IMR-90 (cell line): ENCODE measurements at regions not wholly inside any gene's neighbourhood (a gene's known extent, or its start where the extent isn't known, plus 50 kb on each side); places are given as distances from the start of the nearest gene placed in this dataset.

Experiments used
- ATAC-seq: fragments of 200-7000 bp; cut with Tn5 transposase; 2 replicates; pipeline ENCODE4 v1.9.1; 2020; ENCODE audit warnings: low read depth, mild to moderate bottlenecking, moderate library complexity
- BruUV-seq: library from RNA; stranded (reverse); fragments of 400-500 nt; replicated peaks from 2 replicates; lab custom pipeline; 2021; lab: Mats Ljungman, UMichigan
- CTCF ChIA-PET: fragments of 300-600 bp; formaldehyde crosslinking; extraction: SDS; loops from one replicate; lab custom pipeline; 2021; ENCODE audit warnings: antibody characterized with exemption; lab: Yijun Ruan, JAX
- POLR2A ChIA-PET: fragments of 300-600 bp; sonication (Branson Sonifier 250); formaldehyde crosslinking; loops from one replicate; lab custom pipeline; 2022; ENCODE audit warnings: antibody characterized with exemption; ENCODE audit not compliant: unreplicated experiment; lab: Charles Lee
- DNase-seq: peaks from one replicate; pipeline ENCODE4 v3.0.0; 2013
- H2AFZ ChIP-seq: replicated peaks from 2 replicates; pipeline ENCODE3; 2013; ENCODE audit warnings: low read length, mild to moderate bottlenecking; ENCODE audit not compliant: poor library complexity
- H2AK5ac ChIP-seq: 2 replicates; pipeline ENCODE4 v1.6.1; 2013; ENCODE audit warnings: low read depth, low read length, inconsistent platforms
- H2AK9ac ChIP-seq: replicated peaks from 2 replicates; pipeline ENCODE3; 2013; ENCODE audit warnings: mild to moderate bottlenecking, low read depth, low read length, moderate library complexity; ENCODE audit not compliant: poor library complexity
- H2BK120ac ChIP-seq: 2 replicates; pipeline ENCODE4 v1.6.1; 2013; ENCODE audit warnings: low read depth, low read length, inconsistent platforms
- H2BK15ac ChIP-seq: 3 replicates; pipeline ENCODE4 v1.6.1; 2013; ENCODE audit warnings: low read depth, low read length, inconsistent platforms
- H2BK20ac ChIP-seq: 2 replicates; pipeline ENCODE4 v1.6.1; 2013; ENCODE audit warnings: low read depth, mild to moderate bottlenecking, inconsistent platforms, low read length, moderate library complexity
- H2BK5ac ChIP-seq: 2 replicates; pipeline ENCODE4 v1.6.1; 2013; ENCODE audit warnings: mild to moderate bottlenecking, low read depth, low read length, inconsistent platforms; ENCODE audit not compliant: poor library complexity, severe bottlenecking
- H3K14ac ChIP-seq: replicated peaks from 2 replicates; pipeline ENCODE4 v1.6.1; 2013; ENCODE audit warnings: low read depth, low read length, inconsistent platforms
- H3K18ac ChIP-seq: 2 replicates; pipeline ENCODE4 v1.6.1; 2013; ENCODE audit warnings: low read depth, low read length, control low read depth
- H3K23ac ChIP-seq: 2 replicates; pipeline ENCODE4 v1.6.1; 2013; ENCODE audit warnings: low read depth, low read length, inconsistent platforms
- H3K27ac ChIP-seq: 2 replicates; pipeline ENCODE4 v1.5.1; 2013; ENCODE audit warnings: mild to moderate bottlenecking, control low read depth, low read length; ENCODE audit not compliant: insufficient read depth
- H3K27me3 ChIP-seq: 2 replicates; pipeline ENCODE4 v1.6.1; 2013; ENCODE audit warnings: low read length; ENCODE audit not compliant: control insufficient read depth, insufficient read depth
- H3K36me3 ChIP-seq: 2 replicates; pipeline ENCODE4 v1.6.1; 2013; ENCODE audit warnings: low read length, mixed read lengths; ENCODE audit not compliant: control insufficient read depth, insufficient read depth
- H3K4ac ChIP-seq: 2 replicates; pipeline ENCODE4 v1.6.1; 2013; ENCODE audit warnings: low read depth, low read length, inconsistent platforms
- H3K4me1 ChIP-seq: 2 replicates; pipeline ENCODE4 v1.6.1; 2013; ENCODE audit warnings: low read length, mixed read lengths; ENCODE audit not compliant: control insufficient read depth, insufficient read depth
- H3K4me2 ChIP-seq: 2 replicates; pipeline ENCODE4 v1.6.1; 2013; ENCODE audit warnings: low read depth, mild to moderate bottlenecking, control low read depth, low read length, moderate library complexity
- H3K4me3 ChIP-seq: 2 replicates; pipeline ENCODE4 v1.5.1; 2013; ENCODE audit warnings: low read depth, mild to moderate bottlenecking, control low read depth, low read length, moderate library complexity; ENCODE audit not compliant: insufficient read depth
- H3K56ac ChIP-seq: 2 replicates; pipeline ENCODE4 v1.6.1; 2013; ENCODE audit warnings: low read length, inconsistent platforms; ENCODE audit not compliant: insufficient read depth; ENCODE audit errors: extremely low read depth
- H3K79me1 ChIP-seq, 2 experiments: 2 replicates each; pipeline ENCODE4 v1.6.1; 2013; ENCODE audit warnings: low read length in 2 of 2, inconsistent platforms in 1 of 2, low read depth in 1 of 2
- H3K9ac ChIP-seq: 2 replicates; pipeline ENCODE4 v1.6.1; 2013; ENCODE audit warnings: low read depth, low read length, control low read depth
- H3K9me1 ChIP-seq: 2 replicates; pipeline ENCODE4 v1.6.1; 2013; ENCODE audit warnings: low read length, inconsistent platforms; ENCODE audit not compliant: insufficient read depth
- H3K9me3 ChIP-seq: 2 replicates; pipeline ENCODE4 v1.6.1; 2013; ENCODE audit warnings: low read length; ENCODE audit not compliant: control insufficient read depth, insufficient read depth
- H4K20me1 ChIP-seq: 2 replicates; pipeline ENCODE4 v1.6.1; 2013; ENCODE audit warnings: low read length, inconsistent platforms; ENCODE audit not compliant: insufficient read depth
- H4K5ac ChIP-seq: 2 replicates; pipeline ENCODE4 v1.6.1; 2013; ENCODE audit warnings: mild to moderate bottlenecking, low read depth, low read length, control low read depth
- H4K8ac ChIP-seq, 2 experiments: 2 replicates each; pipeline ENCODE4 v1.6.1; 2013; ENCODE audit warnings: low read depth in 2 of 2, low read length in 2 of 2, control low read depth in 1 of 2, inconsistent platforms in 1 of 2
- H4K91ac ChIP-seq: 2 replicates; pipeline ENCODE4 v1.6.1; 2013; ENCODE audit warnings: low read depth, low read length, inconsistent platforms; ENCODE audit not compliant: insufficient read depth
- BHLHE40 ChIP-seq: fragments of 150-350 bp; IDR thresholded peaks from 2 replicates; pipeline ENCODE4 v1.6.1; 2016; ENCODE audit warnings: mild to moderate bottlenecking, low read depth, low read length
- CEBPB ChIP-seq: IDR thresholded peaks from 2 replicates; pipeline ENCODE4 v1.6.1; 2012; ENCODE audit warnings: low read depth, low read length, improper control_type of control experiment
- CHD1 ChIP-seq: IDR thresholded peaks from 2 replicates; pipeline ENCODE4 v1.6.1; 2012; ENCODE audit warnings: low read depth, low read length, improper control_type of control experiment
- CTCF ChIP-seq: conservative IDR thresholded peaks from 2 replicates; pipeline ENCODE4 v1.5.1; 2012; ENCODE audit warnings: mild to moderate bottlenecking, low read depth, low read length, improper control_type of control experiment
- ELK1 ChIP-seq: fragments of 150-350 bp; IDR thresholded peaks from 2 replicates; pipeline ENCODE4 v1.6.1; 2016; ENCODE audit warnings: low read depth, mild to moderate bottlenecking, low read length, moderate library complexity, borderline replicate concordance
- FOS ChIP-seq: fragments of 150-350 bp; IDR thresholded peaks from 2 replicates; pipeline ENCODE4 v1.6.1; 2016; ENCODE audit warnings: low read depth, low read length
- MAFK ChIP-seq: IDR thresholded peaks from 2 replicates; pipeline ENCODE4 v1.6.1; 2012; ENCODE audit warnings: low read depth, low read length, improper control_type of control experiment
- MAZ ChIP-seq: IDR thresholded peaks from 2 replicates; pipeline ENCODE4 v1.6.1; 2012; ENCODE audit warnings: low read depth, mild to moderate bottlenecking, low read length, improper control_type of control experiment, moderate library complexity, borderline replicate concordance
- MXI1 ChIP-seq: IDR thresholded peaks from 2 replicates; pipeline ENCODE4 v1.6.1; 2012; ENCODE audit warnings: low read depth, mild to moderate bottlenecking, low read length, moderate library complexity, borderline replicate concordance
- NFE2L2 ChIP-seq: fragments of 150-350 bp; IDR thresholded peaks from 2 replicates; pipeline ENCODE4 v1.6.1; 2016; ENCODE audit warnings: low read depth, mild to moderate bottlenecking, low read length
- POLR2A ChIP-seq: IDR thresholded peaks from 2 replicates; pipeline ENCODE4 v1.6.1; 2012; ENCODE audit warnings: mild to moderate bottlenecking, low read depth, low read length
- RAD21 ChIP-seq: IDR thresholded peaks from 2 replicates; pipeline ENCODE4 v1.6.1; 2012; ENCODE audit warnings: low read length, improper control_type of control experiment
- RCOR1 ChIP-seq: IDR thresholded peaks from 2 replicates; pipeline ENCODE4 v1.6.1; 2012; ENCODE audit warnings: mild to moderate bottlenecking, low read length, improper control_type of control experiment; ENCODE audit not compliant: insufficient replicate concordance
- RFX5 ChIP-seq: IDR thresholded peaks from 2 replicates; pipeline ENCODE4 v1.8.0; 2012; ENCODE audit warnings: low read depth, mild to moderate bottlenecking, low read length, moderate library complexity
- SMC3 ChIP-seq: fragments of 150-350 bp; IDR thresholded peaks from 2 replicates; pipeline ENCODE4 v1.6.1; 2016; ENCODE audit warnings: low read depth, mild to moderate bottlenecking, antibody characterized with exemption, low read length, moderate library complexity
- USF2 ChIP-seq: fragments of 150-350 bp; IDR thresholded peaks from 2 replicates; pipeline ENCODE4 v1.6.1; 2017; ENCODE audit warnings: mild to moderate bottlenecking, antibody characterized with exemption, low read length, low read depth
- WGBS, 2 experiments: methylation state at CpG; one replicate each; pipeline versions ENCODE4 v1.1.5 to v1.1.7; 2013; ENCODE audit warnings: missing lambda C conversion rate in 2 of 2; ENCODE audit not compliant: insufficient read length in 1 of 2; ENCODE audit errors: extremely low coverage in 2 of 2; 5-methylcytosine and 5-hydroxymethylcytosine counted together
- dilution Hi-C: fragments of 300-500 bp; cut with HindIII; formaldehyde crosslinking; loops from one replicate; pipeline ENCODE4 v1.14.3; 2018; ENCODE audit warnings: low sequenced_read_pairs; ENCODE audit not compliant: unreplicated experiment
- in situ Hi-C: fragments of 300-500 bp; cut with MboI; formaldehyde crosslinking; loops from 3 replicates; pipeline ENCODE4 v1.14.3; 2019; ENCODE audit warnings: low sequenced_read_pairs, inconsistent platforms, mixed read lengths
- intact Hi-C: fragments of 100-400 bp; cut with micrococcal nuclease; formaldehyde crosslinking; loops from 2 replicates; pipeline ENCODE4 v1.10.0; 2022

- no peak overlapping the region for H2BK5ac ChIP-seq
- no peaks in the 10 kb centered on the region for H3K36me3 ChIP-seq
- no peak overlapping the region for H4K91ac ChIP-seq
- no peak overlapping the region for H3K56ac ChIP-seq
- H3K27ac ChIP-seq, result no peak overlapping the region
- H4K20me1 ChIP-seq, result no peaks in the 10 kb centered on the region
- ATAC-seq, result no peak
- no peak overlapping the region for H3K23ac ChIP-seq
- no peaks in the 10 kb centered on the region for H3K9me1 ChIP-seq
- H3K27me3 ChIP-seq, result no peaks in the 10 kb centered on the region
- dilution Hi-C loops, result no loop called here
- no peaks in the 10 kb centered on the region for H3K4me1 ChIP-seq
- no peak overlapping the region for H3K14ac ChIP-seq
- H2AFZ ChIP-seq, result no peak overlapping the region
- H3K4me2 ChIP-seq, result no peak overlapping the region
- H2BK120ac ChIP-seq, result no peak overlapping the region
- no peak overlapping the region for H4K8ac ChIP-seq
- in situ Hi-C loops, result no loop called here
- H3K18ac ChIP-seq, result no peak overlapping the region
- H3K4me3 ChIP-seq, result no peak overlapping the region
- POLR2A ChIA-PET, result no interaction called here
- no peak overlapping the region for H3K4ac ChIP-seq
- CTCF ChIA-PET, result interaction anchor here (0.6 to 0.7 kb wide), 2 partner anchors 37 to 374 kb away, joined by 3 read pairs; no protein-coding TSS in a partner anchor
- H3K79me1 ChIP-seq, result no peaks in the 10 kb centered on the region
- no CpG with 5 or more reads among the region's 2 CpGs for WGBS, 2 experiments
- H2BK15ac ChIP-seq, result no peak overlapping the region
- H2AK5ac ChIP-seq, result no peak overlapping the region
- no peak overlapping the region for H2BK20ac ChIP-seq
- DNase-seq, result no peak
- H4K5ac ChIP-seq, result no peak overlapping the region
- no TSS peak for BruUV-seq
- TF ChIP-seq BHLHE40, result no peak
- no peak for TF ChIP-seq CTCF
- TF ChIP-seq CEBPB, result no peak
- TF ChIP-seq MXI1, result no peak
- no peak for TF ChIP-seq FOS
- TF ChIP-seq MAZ, result no peak
- no peak for TF ChIP-seq CHD1
- TF ChIP-seq SMC3, result no peak
- TF ChIP-seq MAFK, result no peak
- TF ChIP-seq NFE2L2, result no peak
- TF ChIP-seq RFX5, result no peak
- TF ChIP-seq RCOR1, result no peak
- TF ChIP-seq USF2, result no peak
- no peak for TF ChIP-seq RAD21
- no peak for TF ChIP-seq ELK1
- TF ChIP-seq POLR2A, result no peak
- no peak overlapping the region for H3K9ac ChIP-seq
- no peak overlapping the region for H2AK9ac ChIP-seq
- peaks cover 10% of the 10 kb centered on the region; the same call in 1 of the 2 replicates for H3K9me3 ChIP-seq
- intact Hi-C loops, result no loop called here
Observed at GRCh38 chr5:28216939-28217360, 1178.6 kb upstream of the CDH9 start.
